Ureter (tissue), 1 donor: ENCODE measurements at regions not wholly inside any gene's neighbourhood (a gene's known extent, or its start where the extent isn't known, plus 50 kb on each side); places are given as distances from the start of the nearest gene placed in this dataset.

Experiments used
- DNase-seq: peaks from one replicate; pipeline ENCODE4 v3.0.0-alpha.2; 2020; ENCODE audit warnings: low spot score
- donor health status: DM: yes; HTN: yes; CAD: no.

DNA sequence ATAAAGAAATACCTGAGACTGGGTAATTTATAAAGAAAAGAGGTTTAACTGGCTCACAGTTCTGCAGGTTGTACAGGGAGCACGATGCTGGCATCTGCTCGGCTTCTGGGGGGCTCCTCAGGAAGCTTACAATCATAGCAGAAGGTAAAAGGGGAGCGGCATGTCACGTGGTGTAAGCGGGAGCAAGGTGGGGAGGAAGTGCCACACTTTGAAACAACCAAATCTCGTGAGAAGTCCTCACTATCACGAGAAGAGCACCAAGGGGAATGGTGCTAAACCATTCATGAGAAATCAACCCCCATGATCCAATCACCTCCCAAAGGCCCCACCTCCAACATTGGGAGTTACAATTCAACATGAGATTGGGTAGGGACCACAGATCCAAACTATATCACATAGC is 67.7 kb downstream of the AKR1B1 start:
- DNase-seq = no peak

DNA sequence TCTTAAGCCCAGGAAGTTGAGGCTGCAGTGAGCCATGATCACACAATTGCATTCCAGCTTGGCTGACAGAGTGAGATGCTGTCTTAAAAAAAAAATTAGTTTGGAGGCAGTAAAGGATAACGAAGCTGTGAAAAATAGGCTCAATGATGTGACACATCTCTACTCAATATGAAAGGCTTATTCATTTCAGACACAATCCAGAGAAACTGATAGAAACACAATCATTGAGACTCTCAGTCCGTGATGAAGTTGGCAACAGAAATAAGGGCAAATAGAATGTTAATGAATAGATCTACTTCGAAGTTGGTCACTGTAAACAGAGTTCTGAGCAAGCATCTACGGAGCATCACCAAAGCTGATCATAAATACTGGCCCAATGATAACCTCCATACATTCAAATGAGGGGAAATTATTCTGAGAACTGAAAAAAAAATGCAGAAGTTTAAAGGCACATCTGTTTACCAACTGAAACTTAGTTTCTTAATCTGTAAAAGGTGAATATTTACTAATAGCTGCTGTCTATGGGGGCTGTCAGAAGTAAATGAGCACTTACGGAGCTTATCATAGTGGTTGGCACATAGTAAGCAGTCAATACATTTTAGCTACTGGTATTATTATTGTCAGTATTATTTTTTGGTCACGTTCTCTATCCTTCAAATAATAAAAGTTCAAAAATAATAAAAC is 70.4 kb downstream of the AKR1B1 start:
- DNase-seq = no peak

DNA sequence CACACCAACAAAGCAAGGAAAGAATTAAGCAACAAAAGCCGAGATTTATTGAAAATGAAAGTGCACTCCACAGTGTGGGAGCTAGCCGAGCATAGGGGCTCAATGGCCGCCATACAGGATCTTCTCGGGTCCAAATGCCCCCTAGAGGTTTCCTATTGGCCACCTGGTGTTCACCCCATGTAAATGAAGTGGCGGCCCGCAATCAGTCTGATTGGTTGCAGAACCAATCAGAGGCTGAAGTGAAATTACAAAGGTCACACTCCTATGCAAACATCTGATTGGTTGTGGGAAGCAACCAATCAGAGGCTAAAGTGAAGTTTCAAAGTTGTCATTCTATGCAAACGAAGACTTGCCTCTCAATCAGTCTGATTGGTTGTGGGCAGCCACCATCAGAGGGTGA is 61.8 kb upstream of the SLC35B4 start:
- DNase-seq = no peak

DNA sequence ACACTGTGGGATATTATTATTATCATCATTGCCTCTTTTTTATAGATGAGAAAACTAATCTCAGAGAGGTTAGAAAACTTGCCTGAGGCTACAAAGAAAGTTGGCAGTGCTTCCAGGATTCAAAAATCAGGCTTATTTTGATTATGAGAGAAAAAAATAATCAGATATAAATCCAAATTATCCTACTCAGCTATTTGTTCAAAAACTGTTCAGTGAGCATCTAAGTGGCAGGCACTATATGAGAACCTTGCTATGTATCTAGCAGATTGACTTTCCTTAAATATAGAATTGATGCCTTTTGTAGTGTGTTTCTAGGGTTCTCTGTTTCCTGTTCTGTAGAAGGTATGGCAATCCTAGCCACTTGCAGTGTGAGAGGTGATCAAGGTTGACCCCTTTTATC is 60.0 kb upstream of the SLC35B4 start:
- DNase-seq = no peak

DNA sequence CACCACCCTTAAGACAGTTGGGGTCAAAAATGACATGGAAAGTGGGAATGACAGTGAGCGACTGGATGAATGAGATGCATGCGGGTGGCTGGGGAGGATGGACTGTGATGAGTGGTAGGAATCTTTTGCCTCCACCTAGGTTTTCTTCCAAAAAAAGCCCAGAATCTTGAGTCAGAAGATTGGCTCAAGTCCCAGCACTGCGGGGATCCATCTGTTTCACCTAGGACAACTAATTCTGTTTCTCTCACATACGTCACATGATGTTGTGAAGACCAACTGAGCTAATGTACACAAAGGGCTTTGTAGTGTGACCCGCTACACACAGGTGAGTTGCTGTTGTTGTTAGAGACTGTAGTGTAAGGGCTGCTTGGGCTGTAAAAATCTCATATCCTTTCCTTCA is 58.5 kb upstream of the SLC35B4 start:
- DNase-seq = no peak

GRCh38 chr7:134374791-134375190 is 58.1 kb upstream of the SLC35B4 start:
- DNase-seq = no peak

DNA sequence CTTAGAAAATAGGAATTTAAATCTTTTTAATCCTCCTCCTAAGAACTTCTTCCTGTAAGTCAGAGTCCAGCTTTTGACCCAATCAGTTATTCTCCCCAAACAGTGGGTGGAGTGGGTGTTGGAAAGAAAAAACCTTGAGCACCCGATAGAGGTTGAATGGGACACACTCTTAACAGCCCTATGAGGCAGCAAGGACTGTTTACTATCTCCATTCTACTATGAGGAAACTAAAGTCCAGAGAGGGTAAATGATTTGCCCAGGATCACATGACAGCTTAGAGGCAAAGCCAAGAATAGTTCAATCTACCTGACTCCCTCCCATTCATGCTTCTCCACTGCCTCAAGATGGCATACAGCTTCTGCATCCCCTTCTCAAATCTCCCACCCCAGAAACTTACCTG is 57.6 kb upstream of the SLC35B4 start:
- no peak for DNase-seq

DNA sequence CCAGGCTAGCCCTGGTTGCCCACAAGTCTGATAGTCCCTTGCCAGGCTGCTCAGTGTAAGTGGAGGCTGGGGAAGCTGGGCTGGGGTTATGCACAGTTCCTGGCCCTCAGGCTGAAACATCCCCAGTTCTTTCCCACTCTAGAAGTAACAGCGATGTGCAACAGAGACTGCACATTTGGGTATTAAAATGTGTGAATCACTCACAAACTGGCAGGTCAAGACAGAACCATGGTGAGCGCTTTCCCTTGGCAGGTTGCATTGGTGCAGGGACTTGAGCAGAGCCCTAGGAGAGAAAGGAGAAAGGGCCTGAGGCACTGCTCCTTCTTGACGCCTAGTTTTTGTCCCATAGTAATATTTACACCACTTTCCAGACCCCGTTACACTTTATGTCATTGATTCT is 56.1 kb upstream of the SLC35B4 start:
- DNase-seq = no peak

GRCh38 chr7:134371971-134372370 is 55.2 kb upstream of the SLC35B4 start:
- DNase-seq = no peak

- no peak for DNase-seq
Measured at GRCh38 chr7:134371536-134371935, 54.8 kb upstream of the SLC35B4 start.

DNA sequence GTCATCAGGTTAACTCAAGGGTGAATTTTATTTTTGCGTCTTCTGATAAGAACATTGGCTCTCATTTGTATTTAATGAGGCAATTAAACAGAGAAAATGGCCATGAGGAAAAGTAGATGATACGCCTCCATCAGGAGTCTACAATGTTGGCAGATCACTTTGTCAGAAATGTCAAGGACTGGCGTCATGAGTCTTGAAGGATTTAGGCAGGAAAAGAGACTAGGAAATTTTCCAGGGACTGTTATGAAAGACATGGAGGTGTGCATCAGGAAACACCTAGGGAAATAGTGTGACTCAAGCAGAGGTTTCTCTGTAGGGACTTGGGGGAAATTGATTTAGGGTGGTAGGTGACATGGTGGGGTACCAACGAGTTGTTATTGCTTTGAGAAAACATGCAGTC is 53.4 kb upstream of the SLC35B4 start:
- DNase-seq = no peak

DNA sequence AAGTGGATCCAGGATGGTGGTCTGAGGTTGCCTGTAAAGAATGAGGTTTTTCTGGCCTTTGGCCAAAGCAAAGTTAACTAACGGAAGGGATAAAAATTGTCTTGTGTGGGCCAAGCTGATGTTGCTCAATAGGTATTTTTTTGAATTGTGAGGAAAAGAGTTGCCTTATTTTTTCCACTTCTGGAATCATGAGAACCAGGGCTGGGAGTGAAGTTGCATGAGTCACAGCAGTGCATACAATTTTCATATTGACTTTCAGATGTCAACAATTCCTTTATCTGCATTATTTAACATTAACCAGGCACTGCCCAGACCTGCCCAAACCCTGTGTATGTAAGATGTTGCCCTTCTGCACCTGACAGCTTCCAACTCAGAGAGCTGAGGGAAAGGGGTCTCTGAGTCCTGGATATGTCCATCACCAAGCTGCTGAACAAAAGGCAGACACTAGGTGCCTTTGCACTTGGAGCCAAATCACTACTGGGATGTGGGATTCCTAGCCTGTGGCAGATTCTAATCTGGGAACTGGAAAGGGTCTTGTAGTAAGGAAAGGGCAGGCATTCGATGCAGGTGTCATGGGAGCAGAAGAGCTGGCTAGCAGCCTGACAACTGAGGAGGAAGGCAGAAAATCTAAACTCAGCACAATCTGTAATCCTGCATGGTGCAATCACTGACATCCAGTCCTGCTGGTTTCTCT is 52.3 kb upstream of the SLC35B4 start:
- peak; percentile 55 for DNase-seq

- no peak for DNase-seq
Measured at GRCh38 chr7:134367956-134368749, 51.4 kb upstream of the SLC35B4 start.
